ENCODE measurements at regions not wholly inside any gene's neighbourhood (a gene's known extent, or its start where the extent isn't known, plus 50 kb on each side); places are given as distances from the start of the nearest gene placed in this dataset.

- 82 to 85% (median 84%) methylated on average over 5 of the region's 5 CpGs for WGBS, 4 donors
- Histone ChIP-seq H3K27me3 (no peaks in the 10 kb centered on the region), H3K4me1 (replicated peaks in 1 of 2) (no peaks in the 10 kb centered on the region), H3K36me3 (replicated peaks in 1 of 2) (no peaks in the 10 kb centered on the region), H3K9me3 (replicated peaks in 1 of 3) (no peaks in the 10 kb centered on the region), H3K4me3 (no peak overlapping the region), H3K27ac (no peak overlapping the region)
- DNase-seq = no peak
- TF ChIP-seq, protein P1, sequence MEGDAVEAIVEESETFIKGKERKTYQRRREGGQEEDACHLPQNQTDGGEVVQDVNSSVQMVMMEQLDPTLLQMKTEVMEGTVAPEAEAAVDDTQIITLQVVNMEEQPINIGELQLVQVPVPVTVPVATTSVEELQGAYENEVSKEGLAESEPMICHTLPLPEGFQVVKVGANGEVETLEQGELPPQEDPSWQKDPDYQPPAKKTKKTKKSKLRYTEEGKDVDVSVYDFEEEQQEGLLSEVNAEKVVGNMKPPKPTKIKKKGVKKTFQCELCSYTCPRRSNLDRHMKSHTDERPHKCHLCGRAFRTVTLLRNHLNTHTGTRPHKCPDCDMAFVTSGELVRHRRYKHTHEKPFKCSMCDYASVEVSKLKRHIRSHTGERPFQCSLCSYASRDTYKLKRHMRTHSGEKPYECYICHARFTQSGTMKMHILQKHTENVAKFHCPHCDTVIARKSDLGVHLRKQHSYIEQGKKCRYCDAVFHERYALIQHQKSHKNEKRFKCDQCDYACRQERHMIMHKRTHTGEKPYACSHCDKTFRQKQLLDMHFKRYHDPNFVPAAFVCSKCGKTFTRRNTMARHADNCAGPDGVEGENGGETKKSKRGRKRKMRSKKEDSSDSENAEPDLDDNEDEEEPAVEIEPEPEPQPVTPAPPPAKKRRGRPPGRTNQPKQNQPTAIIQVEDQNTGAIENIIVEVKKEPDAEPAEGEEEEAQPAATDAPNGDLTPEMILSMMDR (IDR thresholded peaks at IDR 0.05) = no peak
- TF ChIP-seq POLR2A (IDR thresholded peaks at IDR 0.05) = no peak
- intact Hi-C loops (cut with DNase I) = no loop called here
These were observed 111.5 kb upstream of the EYS start for GRCh38 chr6:65818576-65818975.

- intact Hi-C loops (cut with DNase I) = no loop called here
- no peaks in the 10 kb centered on the region for H3K36me3 ChIP-seq (replicated peaks in 1 of 2)
- no peak overlapping the region for H3K4me3 ChIP-seq
- H3K27ac ChIP-seq = no peak overlapping the region
- no peaks in the 10 kb centered on the region for H3K9me3 ChIP-seq (replicated peaks in 1 of 3)
- no peaks in the 10 kb centered on the region for H3K4me1 ChIP-seq (replicated peaks in 1 of 2)
- no peak for DNase-seq
- TF ChIP-seq, protein P1 (IDR thresholded peaks at IDR 0.05) = no peak
- no peak for TF ChIP-seq POLR2A (IDR thresholded peaks at IDR 0.05)
- 68 to 78% (median 72%) methylated on average over 2 of the region's 2 CpGs for WGBS, 4 donors
- no peaks in the 10 kb centered on the region for H3K27me3 ChIP-seq
These were observed 110.0 kb upstream of the EYS start for GRCh38 chr6:65816991-65817390.

- H3K9me3 ChIP-seq (replicated peaks in 1 of 3) = no peaks in the 10 kb centered on the region
- DNase-seq = no peak
- intact Hi-C loops (cut with DNase I) = no loop called here
- TF ChIP-seq POLR2A (IDR thresholded peaks at IDR 0.05) = no peak
- H3K36me3 ChIP-seq (replicated peaks in 1 of 2) = no peaks in the 10 kb centered on the region
- H3K4me1 ChIP-seq (replicated peaks in 1 of 2) = no peaks in the 10 kb centered on the region
- no peaks in the 10 kb centered on the region for H3K27me3 ChIP-seq
- no peak overlapping the region for H3K4me3 ChIP-seq
- no peak overlapping the region for H3K27ac ChIP-seq
- WGBS, 4 donors = 59 to 91% (median 78%) methylated on average over 3 of the region's 3 CpGs
These were observed 107.0 kb upstream of the EYS start for GRCh38 chr6:65814071-65814470.

DNA sequence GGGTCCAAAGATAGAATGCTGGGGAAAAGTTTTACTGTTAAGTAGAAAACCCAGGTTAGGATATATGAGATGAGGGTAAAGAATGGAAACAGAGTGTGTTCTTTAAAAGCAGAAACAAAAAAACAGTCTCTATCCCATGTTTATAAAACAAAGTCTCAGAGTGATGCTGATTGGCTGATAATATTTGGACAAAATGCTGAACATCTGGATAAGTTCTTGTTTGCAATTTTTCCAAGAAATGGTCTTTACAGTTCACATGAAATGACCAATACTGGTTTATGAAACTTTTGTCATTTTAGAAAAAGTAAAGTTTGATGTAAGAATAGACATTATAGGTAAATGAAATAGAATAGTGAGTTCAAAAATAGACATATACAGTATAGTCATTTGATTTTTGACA lies 96.2 kb upstream of the EYS start:
- H3K4me1 ChIP-seq (replicated peaks in 1 of 2) = no peaks in the 10 kb centered on the region
- H3K27ac ChIP-seq = no peak overlapping the region
- intact Hi-C loops (cut with DNase I) = no loop called here
- no peaks in the 10 kb centered on the region for H3K9me3 ChIP-seq (replicated peaks in 1 of 3)
- no peaks in the 10 kb centered on the region for H3K27me3 ChIP-seq
- H3K36me3 ChIP-seq (replicated peaks in 1 of 2) = no peaks in the 10 kb centered on the region
- no peak overlapping the region for H3K4me3 ChIP-seq
- no peak for DNase-seq
- TF ChIP-seq, protein P1 (IDR thresholded peaks at IDR 0.05) = no peak
- no peak for TF ChIP-seq POLR2A (IDR thresholded peaks at IDR 0.05)

- Histone ChIP-seq H3K4me1 (replicated peaks in 1 of 2) (peaks cover 7 to 13% of the 10 kb centered on the region in 2 donors), H3K27ac (no peak overlapping the region), H3K4me3 (no peak overlapping the region), H3K36me3 (replicated peaks in 1 of 2) (no peaks in the 10 kb centered on the region), H3K9me3 (replicated peaks in 1 of 3) (no peaks in the 10 kb centered on the region), H3K27me3 (no peaks in the 10 kb centered on the region)
- DNase-seq = no peak
- TF ChIP-seq, protein P1 (IDR thresholded peaks at IDR 0.05) = no peak
- no peak for TF ChIP-seq POLR2A (IDR thresholded peaks at IDR 0.05)
- intact Hi-C loops (cut with DNase I) = no loop called here
These were observed 92.4 kb upstream of the EYS start for GRCh38 chr6:65799389-65799788.
